HG02938 (cell line): ENCODE measurements at regions not wholly inside any gene's neighbourhood (a gene's known extent, or its start where the extent isn't known, plus 50 kb on each side); places are given as distances from the start of the nearest gene placed in this dataset.

Source experiments
- ATAC-seq: cut with Tn5 transposase; IDR thresholded peaks from one replicate; pipeline ENCODE4 v1.9.1; 2021; ENCODE audit warnings: mild to moderate bottlenecking, moderate library complexity; ENCODE audit not compliant: unreplicated experiment

DNA sequence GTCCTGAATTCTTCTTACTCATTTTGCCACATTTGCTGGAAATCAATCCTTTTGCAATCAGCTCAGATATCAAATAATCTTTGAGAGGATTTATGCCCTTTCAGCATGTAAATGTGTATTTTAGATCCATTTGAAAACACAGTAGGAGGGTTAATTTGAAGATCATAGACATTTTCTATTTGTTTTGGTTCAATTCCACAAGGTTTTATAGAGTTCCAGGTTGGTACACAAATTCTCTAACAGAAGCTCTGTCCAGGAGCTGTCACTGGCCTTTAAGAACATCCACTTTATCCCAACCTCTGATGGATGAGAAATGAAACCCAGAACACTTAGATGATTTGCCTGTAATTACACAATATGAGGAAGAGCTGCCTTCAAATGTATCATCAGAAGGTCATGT lies 157.3 kb upstream of the CHAC2 start:
- ATAC-seq: no peak

DNA sequence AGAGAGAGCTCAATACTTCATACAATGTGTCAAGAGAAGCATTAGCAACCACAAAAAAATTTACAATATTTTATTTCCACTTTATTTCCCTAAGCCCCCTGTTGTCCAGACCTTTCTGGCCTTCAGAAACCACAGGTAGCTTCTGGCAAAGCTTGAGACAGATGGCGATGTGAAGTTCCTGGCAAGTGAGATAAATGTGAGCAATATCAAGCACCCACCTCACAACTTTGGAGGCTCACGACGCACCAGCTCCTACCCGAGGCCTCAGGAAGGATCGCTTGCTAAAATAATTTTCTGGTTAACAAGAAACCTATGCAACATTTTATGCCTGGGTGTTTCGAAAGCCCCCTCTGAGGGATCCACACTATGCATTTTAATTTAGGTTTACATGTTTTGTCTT lies 158.1 kb upstream of the CHAC2 start:
- no peak for ATAC-seq

DNA sequence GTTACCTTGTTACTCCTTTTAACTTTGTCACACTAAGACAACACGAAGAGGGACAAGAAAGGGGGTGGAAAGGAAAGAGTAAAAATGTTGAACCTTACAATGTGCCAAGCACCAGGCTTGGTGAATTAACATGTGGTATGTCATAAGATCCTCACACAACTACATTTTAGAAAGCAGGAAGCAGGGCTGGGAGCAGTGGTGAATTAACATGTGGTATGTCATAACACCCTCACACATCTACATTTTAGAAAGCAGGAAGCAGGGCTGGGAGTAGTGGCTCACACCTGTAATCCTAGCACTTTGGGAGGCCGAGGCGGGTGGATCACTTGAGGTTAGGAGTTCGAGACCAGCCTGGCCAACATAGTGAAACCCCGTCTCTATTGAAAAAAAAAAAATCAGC lies 159.3 kb upstream of the CHAC2 start:
- no peak for ATAC-seq

DNA sequence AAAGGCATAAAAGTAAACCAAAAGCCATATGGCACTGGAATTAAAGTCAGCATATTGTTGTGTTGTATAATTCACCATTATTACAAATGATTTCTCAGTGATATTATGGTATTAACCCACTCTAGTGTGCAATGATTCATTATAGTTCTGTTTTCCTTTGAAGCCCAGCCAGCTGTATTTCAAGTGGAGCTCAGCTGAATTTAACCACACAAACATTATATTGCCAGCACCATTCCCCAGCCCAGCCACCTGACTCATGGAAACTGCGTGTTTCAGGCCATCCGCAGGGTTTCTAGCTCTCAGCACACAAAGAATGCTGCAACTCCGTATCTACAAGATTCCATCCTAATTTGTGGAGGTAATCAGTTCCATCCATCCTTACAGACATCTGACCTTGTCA lies 166.8 kb upstream of the CHAC2 start:
- no peak for ATAC-seq

DNA sequence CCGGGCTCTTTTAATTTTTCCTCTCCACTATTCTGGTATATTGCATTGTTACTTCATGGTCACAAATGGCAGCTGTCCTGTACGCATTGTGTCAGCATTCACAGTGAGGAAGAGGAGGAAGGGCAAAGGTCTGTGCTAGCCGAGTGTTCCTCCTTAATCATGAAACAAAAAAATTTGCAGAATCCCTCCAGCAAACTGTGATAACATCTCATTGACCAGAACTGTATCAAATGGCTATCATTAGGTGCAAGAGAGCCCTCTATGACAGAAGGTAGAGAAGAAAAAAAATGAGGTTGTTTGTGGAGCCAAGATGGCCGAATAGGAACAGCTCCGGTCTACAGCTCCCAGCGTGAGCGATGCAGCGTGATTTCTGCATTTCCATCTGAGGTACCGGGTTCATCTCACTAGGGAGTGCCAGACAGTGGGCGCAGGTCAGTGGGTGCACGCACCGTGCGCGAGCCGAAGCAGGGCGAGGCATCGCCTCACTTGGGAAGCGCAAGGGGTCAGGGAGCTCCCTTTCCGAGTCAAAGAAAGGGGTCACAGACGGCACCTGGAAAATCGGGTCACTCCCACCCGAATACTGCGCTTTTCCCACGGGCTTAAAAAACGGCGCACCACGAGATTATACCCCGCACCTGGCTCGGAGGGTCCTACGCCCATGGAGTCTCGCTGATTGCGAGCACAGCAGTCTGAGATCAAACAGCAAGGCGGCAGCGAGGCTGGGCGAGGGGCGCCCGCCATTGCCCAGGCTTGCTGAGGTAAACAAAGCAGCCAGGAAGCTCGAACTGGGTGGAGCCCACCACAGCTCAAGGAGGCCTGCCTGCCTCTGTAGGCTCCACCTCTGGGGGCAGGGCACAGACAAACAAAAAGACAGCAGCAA lies 180.6 kb upstream of the CHAC2 start:
- peak; percentile 77 for ATAC-seq

DNA sequence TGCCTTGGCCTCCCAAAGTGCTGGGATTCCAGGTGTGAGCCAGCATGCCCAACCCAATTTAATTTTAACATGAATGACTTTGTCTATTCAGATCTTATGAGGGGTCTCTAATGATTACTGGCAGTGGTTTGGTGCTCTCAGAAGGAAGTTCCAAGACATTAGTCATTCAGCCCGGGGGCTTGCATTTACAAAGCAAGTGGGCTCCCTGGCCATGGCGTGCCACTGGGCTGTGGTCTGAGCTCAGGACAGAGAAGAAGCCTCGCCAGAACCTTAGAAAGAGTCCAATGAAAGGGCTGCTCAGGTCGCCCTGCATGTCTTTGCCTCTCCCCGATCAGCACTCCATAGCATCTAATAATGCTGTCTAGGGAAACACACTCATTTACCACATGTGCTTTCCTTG lies 182.6 kb upstream of the CHAC2 start:
- no peak for ATAC-seq

DNA sequence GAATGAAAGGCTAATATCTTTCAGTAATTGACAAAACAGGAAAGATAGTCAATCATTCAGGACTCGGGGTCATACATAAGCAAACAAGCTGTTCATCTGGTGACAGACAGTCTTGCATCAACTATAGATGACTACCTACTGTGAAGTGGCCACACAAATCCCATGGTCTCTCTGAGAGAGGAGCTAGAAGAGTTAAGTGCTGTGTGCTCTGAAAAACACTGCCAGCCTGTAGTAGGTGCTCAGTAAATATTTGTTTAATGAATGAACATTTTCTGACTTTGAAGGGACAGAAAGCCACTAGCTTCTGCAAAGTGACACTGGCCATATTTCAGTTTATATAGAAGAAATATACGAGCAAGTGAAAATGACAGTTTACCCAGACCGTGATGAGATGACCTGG lies 184.0 kb upstream of the CHAC2 start:
- ATAC-seq: no peak

DNA sequence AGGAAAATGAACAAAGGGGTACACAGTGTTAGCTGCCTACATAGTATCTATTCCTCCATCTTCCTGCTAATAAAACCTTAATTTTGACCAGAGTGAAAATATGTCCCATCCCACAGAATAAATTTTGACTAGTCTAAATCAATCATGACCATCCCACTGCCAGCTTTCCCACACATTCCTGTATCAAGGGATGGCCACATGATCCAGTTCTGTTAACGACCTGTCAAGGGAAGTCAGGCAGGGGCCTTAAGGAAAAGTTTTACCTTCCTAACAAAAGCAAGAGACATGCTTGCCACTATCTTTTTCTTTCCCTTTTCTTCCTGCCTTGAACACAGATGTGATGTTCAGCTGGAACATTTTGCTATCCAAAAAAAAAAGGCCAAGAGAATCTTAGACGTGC lies 185.0 kb upstream of the CHAC2 start:
- ATAC-seq: no peak

DNA sequence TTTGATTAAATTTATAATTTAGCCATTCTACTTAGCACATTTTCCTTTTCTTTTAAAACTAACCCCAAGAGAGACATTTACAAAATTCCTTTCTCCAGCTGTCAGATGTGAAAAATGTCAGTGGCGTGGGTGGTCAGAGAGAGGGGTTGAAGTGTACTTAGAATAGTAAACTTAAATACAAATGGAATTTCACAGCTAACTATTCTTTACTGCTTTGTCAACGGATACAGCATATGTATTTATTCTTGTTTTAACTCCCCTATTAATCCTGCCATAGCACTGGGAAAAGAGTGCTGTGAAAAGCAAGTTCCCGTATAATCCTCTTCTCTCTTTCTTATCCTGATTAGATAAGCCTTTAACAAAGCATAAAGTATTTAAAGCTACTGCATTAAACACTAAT lies 191.4 kb upstream of the CHAC2 start:
- ATAC-seq: no peak

DNA sequence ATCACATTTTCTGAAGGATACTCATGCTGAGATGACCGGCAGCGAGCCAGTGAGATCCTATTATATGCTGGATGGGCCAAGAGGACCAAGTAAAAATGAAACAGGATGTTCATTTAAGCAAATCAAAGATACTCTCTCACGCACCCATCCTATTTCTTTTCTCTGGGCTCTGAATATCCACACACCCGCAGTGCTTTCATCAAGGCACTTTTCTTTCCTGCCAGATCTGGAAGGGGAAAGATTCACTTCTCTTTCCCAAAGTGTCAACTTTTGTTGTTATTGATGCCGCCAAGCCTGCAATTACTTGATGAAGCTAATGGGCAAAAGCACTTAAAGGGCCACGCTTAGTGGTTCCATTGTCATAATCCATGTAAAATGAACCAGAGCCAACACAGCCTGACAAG lies 191.9 kb upstream of the CHAC2 start:
- ATAC-seq: no peak

DNA sequence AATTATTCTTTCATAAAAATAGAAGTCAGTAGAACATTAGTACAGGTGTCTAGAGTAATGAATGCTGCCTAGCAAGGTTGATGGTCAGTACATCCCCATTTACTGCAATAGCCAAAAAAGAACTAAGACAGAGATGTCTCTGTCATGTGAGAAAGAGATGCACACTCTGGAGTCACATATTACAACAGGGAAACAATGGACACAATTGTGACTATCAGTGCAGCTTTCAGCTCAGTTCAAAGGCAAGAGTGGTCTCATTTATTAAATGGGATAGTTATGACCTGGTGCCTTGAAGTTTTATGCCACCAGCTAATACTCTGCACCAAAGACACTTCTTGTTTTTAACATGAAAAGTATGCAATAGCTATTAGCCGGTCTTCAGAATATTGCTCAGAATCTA lies 194.9 kb upstream of the CHAC2 start:
- ATAC-seq: no peak

DNA sequence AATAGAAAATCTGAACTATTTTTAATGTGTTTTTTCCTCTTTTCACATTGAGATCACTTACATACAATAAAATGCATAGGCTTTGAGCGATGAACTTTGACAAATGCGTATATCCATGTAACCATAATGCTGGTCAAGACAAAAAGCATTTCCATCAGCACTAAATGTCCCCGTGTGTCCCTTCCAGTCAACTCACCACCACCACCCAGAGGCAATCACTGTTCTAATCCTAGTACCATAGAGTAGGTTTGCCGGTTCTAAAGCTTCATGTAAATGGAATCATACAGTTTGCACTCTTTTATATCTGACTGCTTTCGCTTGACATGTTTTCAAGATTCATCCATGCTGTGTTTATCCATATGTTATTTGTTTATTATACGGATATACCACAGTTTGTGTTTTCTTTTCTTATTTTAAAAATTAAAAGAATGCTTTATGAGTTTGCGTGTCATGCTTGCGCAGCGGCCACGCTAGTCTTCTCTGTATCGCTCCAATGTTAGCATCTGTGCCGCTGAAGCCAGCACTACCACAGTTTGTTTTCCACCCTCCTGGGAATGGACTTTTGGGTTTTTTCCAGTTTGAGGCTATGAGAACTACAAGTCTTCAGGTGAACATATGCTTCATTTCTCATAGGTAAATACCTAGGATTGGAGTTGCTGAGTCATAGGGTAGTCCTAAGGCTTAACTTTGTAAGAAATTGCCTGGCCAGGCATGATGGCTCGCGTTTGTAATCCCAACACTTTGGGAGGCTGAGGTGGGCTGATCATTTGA lies 197.5 kb upstream of the CHAC2 start:
- no peak for ATAC-seq

DNA sequence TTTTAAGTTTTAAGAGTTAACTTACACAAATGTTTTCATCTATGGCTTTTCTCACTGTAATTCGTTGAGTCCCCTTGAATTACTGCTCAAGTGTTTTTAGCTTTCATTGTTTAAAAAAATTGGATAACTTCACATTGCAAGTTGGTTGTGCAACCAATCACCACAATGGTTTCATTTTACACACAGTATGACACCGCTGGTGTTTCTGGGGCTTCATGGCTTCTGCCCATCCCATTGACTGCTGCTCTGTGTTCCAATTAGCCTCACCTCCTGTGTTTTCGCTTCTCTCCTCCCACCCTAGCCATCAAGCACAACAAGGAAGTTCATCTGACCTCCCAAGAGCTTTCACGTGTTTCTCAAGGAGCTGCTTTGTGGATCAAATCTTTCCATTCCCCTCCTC lies 199.1 kb upstream of the CHAC2 start:
- no peak for ATAC-seq

DNA sequence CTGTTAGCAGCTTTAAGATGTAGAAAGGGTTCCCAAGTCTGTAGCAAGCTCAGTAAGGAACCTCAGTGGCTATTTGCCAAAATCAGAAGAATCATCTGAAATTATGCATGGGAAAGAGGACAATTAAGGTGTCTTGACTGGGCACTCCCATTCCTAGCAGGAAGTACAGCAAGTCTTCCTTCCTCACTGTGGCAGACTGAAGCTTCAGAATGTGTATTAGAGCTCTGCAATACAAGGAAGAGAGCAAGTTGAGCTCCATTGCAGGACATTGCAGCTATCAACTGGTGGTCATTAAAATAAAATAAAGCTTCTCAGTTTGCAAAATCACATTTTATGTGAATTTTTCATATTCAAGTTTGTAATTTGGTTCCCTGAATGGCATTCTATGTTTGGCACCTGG lies 200.5 kb upstream of the CHAC2 start:
- no peak for ATAC-seq

DNA sequence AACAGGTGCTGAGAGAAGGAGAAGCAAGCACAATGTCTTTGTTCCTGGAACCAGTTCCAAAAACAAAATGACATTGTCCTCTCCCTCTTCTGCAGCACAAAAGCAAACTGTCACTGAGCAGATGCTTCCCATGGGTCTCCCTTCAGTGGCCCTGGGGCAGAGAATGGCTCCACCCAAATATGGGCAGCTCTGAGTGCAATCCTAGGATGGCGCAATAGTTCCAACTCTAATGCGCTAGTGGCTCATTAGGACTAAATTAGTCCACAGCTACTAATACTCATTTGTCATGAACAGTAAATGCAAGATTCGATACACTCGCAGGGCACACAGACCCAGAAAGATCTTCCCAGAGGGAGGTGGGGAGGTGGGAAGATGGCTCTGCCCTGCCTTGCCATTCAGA lies 205.2 kb upstream of the CHAC2 start:
- no peak for ATAC-seq

DNA sequence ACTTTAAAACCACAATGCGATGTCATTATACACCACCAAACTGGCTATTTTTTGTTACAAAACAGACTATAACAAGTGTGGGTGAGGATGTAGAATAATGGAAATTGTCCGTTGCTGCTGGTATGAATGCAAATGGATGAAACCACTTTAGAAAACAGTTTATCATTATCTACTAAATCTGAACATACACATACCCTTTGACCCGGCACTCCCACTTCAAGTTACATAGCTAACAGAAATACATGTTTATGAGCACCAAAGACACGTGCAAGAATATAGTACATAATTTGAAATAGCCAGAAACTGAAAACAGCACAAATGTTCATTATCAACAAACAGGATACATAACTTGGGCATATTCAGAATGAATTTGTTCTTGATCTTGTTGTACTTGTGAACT lies 206.4 kb upstream of the CHAC2 start:
- no peak for ATAC-seq

DNA sequence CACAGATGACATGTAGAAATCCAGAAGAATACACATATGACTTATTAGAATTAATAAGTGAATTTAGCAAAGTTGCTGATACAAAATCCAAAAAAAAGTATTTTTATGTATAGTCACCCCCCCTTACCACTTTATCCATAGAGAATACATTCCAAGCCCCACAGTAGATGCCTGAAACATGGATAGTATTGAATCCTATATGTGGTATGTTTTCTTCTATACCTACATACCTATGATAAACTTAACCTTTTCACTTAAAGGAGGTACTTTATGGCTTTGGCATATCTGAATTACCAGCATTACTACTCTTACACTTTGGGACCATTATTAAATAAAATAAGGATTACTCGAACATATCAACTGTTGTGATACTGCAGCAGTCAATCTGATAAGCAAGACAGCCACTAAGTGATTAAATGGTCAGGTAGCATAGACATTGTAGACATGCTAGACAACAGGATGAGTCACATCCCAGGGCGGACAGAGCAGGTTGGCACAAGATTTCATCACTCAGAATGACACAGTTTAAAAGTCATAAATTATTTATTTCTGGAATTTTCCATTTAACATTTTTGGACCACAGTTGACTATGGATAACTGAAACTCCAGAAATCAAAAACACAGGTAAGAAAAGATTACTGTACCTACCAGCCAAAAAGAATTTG lies 208.2 kb upstream of the CHAC2 start:
- ATAC-seq: no peak

DNA sequence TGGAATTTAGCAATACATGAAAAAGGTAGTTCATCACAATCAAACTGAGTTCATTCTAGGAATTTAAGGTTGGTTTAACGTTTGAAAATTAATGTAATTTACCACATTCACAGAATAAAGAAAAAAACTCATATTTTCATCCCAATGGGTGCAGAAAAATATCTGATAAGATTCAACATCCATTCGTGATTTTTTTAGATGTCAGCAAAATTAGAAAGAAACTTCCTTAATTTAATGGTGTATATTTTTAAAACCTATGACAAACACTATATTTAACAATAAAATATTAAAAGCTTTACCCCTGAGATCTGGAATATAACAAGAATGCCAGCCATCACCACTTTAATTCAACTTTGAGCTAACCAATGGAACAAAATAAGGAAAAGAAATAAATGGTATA lies 208.7 kb upstream of the CHAC2 start:
- ATAC-seq: no peak

DNA sequence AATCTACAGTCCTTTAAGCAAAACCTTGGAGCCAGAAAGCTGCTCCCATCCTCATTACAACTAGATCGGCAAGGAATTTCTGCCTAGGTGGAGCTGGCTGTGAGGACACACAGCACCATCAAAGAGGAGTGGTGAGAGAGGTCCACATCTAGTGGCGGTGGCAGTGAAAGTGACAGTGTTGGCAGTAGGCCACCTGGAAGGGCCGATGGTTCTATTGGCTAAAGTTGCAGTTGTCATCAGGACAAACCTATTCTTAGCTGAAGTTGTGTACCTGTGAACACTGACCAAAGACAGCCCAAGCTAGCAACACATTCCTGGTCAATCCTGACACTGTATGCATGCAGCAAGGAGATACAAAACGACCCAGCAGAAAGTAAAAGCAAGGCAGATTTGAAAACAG lies 218.1 kb upstream of the CHAC2 start:
- ATAC-seq: no peak

DNA sequence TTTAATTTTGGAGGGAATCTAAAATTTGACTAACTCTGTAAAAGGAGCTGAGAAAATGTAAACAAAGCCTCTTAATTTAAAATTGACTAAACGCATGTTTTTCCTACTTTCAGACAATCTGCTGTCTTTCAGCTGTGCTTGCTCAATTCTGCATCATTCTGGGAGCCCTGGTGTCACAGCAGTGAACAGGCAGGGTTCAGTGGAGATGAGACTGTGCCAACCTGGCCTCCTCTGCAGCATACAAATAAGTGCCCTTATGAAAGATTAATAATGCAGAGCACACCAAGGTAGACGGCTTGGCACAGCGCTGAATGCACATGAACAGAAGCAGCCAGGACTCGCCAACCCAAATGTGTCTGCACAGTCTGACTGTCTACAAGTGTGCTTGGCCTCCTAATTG lies 222.0 kb upstream of the CHAC2 start:
- no peak for ATAC-seq

DNA sequence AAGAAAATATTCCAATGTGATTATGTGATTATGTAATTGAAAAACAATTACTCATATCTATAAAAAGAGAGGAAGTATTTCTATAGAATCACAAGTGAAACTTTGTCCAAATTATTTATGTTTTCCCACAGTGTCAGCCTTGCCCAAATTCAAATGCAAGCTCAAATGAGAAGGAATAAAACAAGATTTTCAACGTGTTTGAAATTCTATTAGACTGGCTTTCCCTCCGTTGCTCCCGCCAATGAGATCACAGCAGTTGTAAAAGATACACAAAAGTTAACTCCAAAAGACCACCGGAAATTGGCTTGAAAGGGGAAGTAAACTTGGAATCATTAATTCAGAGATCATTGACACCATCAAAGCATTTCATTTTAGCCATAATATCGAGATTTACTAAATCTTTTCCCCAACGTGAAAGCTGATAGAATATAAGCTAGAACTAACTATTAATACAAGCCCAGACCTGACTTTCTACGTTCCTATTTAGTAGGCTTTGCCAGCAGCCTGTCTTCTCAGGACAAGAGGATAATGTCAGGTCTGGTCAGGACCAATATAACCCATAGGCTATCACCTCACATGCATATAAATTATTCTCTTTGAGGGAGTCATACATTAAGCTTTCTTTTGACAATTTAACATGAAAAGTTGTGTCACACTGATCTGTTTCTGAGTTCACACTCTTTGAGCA lies 222.6 kb upstream of the CHAC2 start:
- no peak for ATAC-seq
